Upper lobe of left lung (tissue), 4 donors: ENCODE measurements at regions not wholly inside any gene's neighbourhood (a gene's known extent, or its start where the extent isn't known, plus 50 kb on each side); places are given as distances from the start of the nearest gene placed in this dataset.

ENCODE experiments used
- POLR2A ChIP-seq, 4 donors: fragments of 450-650 bp; IDR thresholded peaks; one replicate each; pipeline ENCODE4 v1.5.1; 2016 to 2017; ENCODE audit warnings: antibody characterized with exemption in 4 of 4, mild to moderate bottlenecking in 2 of 4
- POLR2AphosphoS5 ChIP-seq, 2 donors: sonication (generic); formaldehyde crosslinking; IDR thresholded peaks; one replicate each; pipeline ENCODE4 v1.5.1; 2017; ENCODE audit warnings: antibody characterized with exemption in 2 of 2
- TF ChIP-seq, protein P1 (sequence below), 6 experiments: fragments of 450-650 bp in 4 of 6; fragments of 200-600 bp in 2 of 6; sonication (generic) in 2 of 6; IDR thresholded peaks; one replicate each; pipeline ENCODE4 v1.5.1; 2016 to 2019; ENCODE audit warnings: antibody characterized with exemption in 6 of 6

DNA sequence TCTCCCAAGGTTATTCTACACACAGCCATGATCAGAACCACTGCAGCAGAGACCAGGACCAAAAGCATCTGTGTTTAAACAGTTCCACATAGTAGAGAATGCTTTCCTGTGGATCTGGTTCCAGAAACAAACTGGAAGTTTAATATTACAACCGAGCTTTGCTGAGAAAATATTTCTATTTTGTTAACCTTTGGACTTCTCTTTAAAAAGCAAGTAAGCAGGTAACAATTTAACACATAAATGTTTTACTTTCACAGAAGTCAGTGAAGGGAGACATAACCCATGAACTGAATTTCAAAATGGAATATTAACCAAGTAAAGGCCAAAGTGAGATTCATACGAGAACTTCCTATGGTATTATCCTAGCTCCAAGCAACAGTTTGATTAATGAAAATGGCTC lies 98.6 kb upstream of the PHYHIPL start:
- TF ChIP-seq, protein P1, sequence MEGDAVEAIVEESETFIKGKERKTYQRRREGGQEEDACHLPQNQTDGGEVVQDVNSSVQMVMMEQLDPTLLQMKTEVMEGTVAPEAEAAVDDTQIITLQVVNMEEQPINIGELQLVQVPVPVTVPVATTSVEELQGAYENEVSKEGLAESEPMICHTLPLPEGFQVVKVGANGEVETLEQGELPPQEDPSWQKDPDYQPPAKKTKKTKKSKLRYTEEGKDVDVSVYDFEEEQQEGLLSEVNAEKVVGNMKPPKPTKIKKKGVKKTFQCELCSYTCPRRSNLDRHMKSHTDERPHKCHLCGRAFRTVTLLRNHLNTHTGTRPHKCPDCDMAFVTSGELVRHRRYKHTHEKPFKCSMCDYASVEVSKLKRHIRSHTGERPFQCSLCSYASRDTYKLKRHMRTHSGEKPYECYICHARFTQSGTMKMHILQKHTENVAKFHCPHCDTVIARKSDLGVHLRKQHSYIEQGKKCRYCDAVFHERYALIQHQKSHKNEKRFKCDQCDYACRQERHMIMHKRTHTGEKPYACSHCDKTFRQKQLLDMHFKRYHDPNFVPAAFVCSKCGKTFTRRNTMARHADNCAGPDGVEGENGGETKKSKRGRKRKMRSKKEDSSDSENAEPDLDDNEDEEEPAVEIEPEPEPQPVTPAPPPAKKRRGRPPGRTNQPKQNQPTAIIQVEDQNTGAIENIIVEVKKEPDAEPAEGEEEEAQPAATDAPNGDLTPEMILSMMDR (IDR thresholded peaks at IDR 0.05): no peak
- no peak for TF ChIP-seq POLR2AphosphoS5 (IDR thresholded peaks at IDR 0.05)
- no peak for TF ChIP-seq POLR2A (IDR thresholded peaks at IDR 0.05)
